Endodermal cell (in vitro differentiated cells): ENCODE measurements at regions not wholly inside any gene's neighbourhood (a gene's known extent, or its start where the extent isn't known, plus 50 kb on each side); places are given as distances from the start of the nearest gene placed in this dataset.

ENCODE experiments used
- DNase-seq: peaks from one replicate; pipeline ENCODE4 v3.0.0-alpha.2; 2017
- H3K27ac ChIP-seq: 2 replicates; pipeline ENCODE4 v1.5.1; 2013; ENCODE audit warnings: mild to moderate bottlenecking, low read depth, low read length, moderate library complexity
- H3K27me3 ChIP-seq: 2 replicates; pipeline ENCODE4 v1.6.1; 2013; ENCODE audit warnings: mild to moderate bottlenecking, low read length, moderate library complexity; ENCODE audit not compliant: insufficient read depth, control insufficient read depth, poor library complexity, severe bottlenecking
- H3K36me3 ChIP-seq: 2 replicates; pipeline ENCODE4 v1.7.0; 2013; ENCODE audit warnings: mild to moderate bottlenecking, low read length, moderate library complexity; ENCODE audit not compliant: control insufficient read depth, insufficient read depth
- H3K4me1 ChIP-seq: one replicate; pipeline ENCODE4 v1.7.0; 2013; ENCODE audit warnings: low read length; ENCODE audit not compliant: control insufficient read depth, insufficient read depth
- H3K4me3 ChIP-seq: 2 replicates; pipeline ENCODE4 v1.5.1; 2013; ENCODE audit warnings: mild to moderate bottlenecking, low read length, moderate library complexity
- H3K9ac ChIP-seq: 2 replicates; pipeline ENCODE4 v1.6.1; 2013; ENCODE audit warnings: mild to moderate bottlenecking, low read length, moderate library complexity; ENCODE audit not compliant: poor library complexity, severe bottlenecking; ENCODE audit errors: extremely low read depth
- H3K9me3 ChIP-seq: 2 replicates; pipeline ENCODE4 v1.6.1; 2013; ENCODE audit warnings: mild to moderate bottlenecking, low read length, moderate library complexity; ENCODE audit not compliant: control insufficient read depth
- H3K27ac Mint-ChIP-seq: 2 replicates; pipeline ENCODE4 v1.8.0; 2020; ENCODE audit warnings: mixed read lengths
- H3K27me3 Mint-ChIP-seq: 2 replicates; pipeline ENCODE4 v1.8.0; 2021; ENCODE audit warnings: mild to moderate bottlenecking, mixed read lengths; ENCODE audit not compliant: insufficient read depth
- H3K36me3 Mint-ChIP-seq: 2 replicates; pipeline ENCODE4 v1.8.0; 2020; ENCODE audit warnings: low read depth, mixed read lengths
- H3K4me1 Mint-ChIP-seq: 2 replicates; pipeline ENCODE4 v1.8.0; 2020; ENCODE audit warnings: mixed read lengths
- H3K4me3 Mint-ChIP-seq: 2 replicates; pipeline ENCODE4 v1.8.0; 2020; ENCODE audit warnings: mild to moderate bottlenecking, moderate library complexity, mixed read lengths
- H3K9me3 Mint-ChIP-seq: 2 replicates; pipeline ENCODE4 v1.8.0; 2020; ENCODE audit warnings: mild to moderate bottlenecking, mixed read lengths
- WGBS, 2 experiments: methylation state at CpG; one replicate each; pipeline versions ENCODE4 v1.1.5 to v1.1.7; 2013; ENCODE audit warnings: missing lambda C conversion rate in 2 of 2, mixed read lengths in 1 of 2; ENCODE audit not compliant: insufficient coverage in 1 of 2, insufficient read length in 1 of 2; 5-methylcytosine and 5-hydroxymethylcytosine counted together
- TF ChIP-seq, protein P1 (sequence below): fragments of 200-600 bp; sonication (generic); conservative IDR thresholded peaks from 2 replicates; pipeline ENCODE4 v1.5.0; 2021; ENCODE audit warnings: antibody characterized with exemption, mild to moderate bottlenecking

- H3K27me3 Mint-ChIP-seq = no peaks in the 10 kb centered on the region
- WGBS, 2 experiments = 92 to 100% methylated on average over 4 of the region's 4 CpGs
Observed at GRCh38 chr5:28751396-28751795, 1713.0 kb upstream of the CDH9 start.

GRCh38 chr5:28750251-28750650 is 1711.9 kb upstream of the CDH9 start:
- Mint-ChIP-seq H3K36me3 (no peaks in the 10 kb centered on the region), H3K27ac (no peak overlapping the region), H3K4me1 (no peaks in the 10 kb centered on the region), H3K4me3 (no peak overlapping the region), H3K27me3 (no peaks in the 10 kb centered on the region), H3K9me3 (no peaks in the 10 kb centered on the region)
- no peak overlapping the region for H3K9ac ChIP-seq
- H3K4me3 ChIP-seq = no peak overlapping the region
- H3K27me3 ChIP-seq = no peaks in the 10 kb centered on the region
- TF ChIP-seq, protein P1, sequence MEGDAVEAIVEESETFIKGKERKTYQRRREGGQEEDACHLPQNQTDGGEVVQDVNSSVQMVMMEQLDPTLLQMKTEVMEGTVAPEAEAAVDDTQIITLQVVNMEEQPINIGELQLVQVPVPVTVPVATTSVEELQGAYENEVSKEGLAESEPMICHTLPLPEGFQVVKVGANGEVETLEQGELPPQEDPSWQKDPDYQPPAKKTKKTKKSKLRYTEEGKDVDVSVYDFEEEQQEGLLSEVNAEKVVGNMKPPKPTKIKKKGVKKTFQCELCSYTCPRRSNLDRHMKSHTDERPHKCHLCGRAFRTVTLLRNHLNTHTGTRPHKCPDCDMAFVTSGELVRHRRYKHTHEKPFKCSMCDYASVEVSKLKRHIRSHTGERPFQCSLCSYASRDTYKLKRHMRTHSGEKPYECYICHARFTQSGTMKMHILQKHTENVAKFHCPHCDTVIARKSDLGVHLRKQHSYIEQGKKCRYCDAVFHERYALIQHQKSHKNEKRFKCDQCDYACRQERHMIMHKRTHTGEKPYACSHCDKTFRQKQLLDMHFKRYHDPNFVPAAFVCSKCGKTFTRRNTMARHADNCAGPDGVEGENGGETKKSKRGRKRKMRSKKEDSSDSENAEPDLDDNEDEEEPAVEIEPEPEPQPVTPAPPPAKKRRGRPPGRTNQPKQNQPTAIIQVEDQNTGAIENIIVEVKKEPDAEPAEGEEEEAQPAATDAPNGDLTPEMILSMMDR = no peak
- no peaks in the 10 kb centered on the region for H3K4me1 ChIP-seq
- H3K9me3 ChIP-seq = no peaks in the 10 kb centered on the region
- no peaks in the 10 kb centered on the region for H3K36me3 ChIP-seq
- no peak overlapping the region for H3K27ac ChIP-seq
- DNase-seq = no peak

More at GRCh38 chr5:28751396-28751795, 1713.0 kb upstream of the CDH9 start:
- no peak overlapping the region for H3K9ac ChIP-seq
- no peaks in the 10 kb centered on the region for H3K9me3 ChIP-seq
- Mint-ChIP-seq H3K36me3 (no peaks in the 10 kb centered on the region), H3K27ac (no peak overlapping the region), H3K9me3 (no peaks in the 10 kb centered on the region), H3K4me3 (no peak overlapping the region), H3K4me1 (no peaks in the 10 kb centered on the region)
- DNase-seq = no peak
- no peak overlapping the region for H3K27ac ChIP-seq
- no peaks in the 10 kb centered on the region for H3K36me3 ChIP-seq
- H3K27me3 ChIP-seq = no peaks in the 10 kb centered on the region
- no peaks in the 10 kb centered on the region for H3K4me1 ChIP-seq
- TF ChIP-seq, protein P1 = no peak
- no peak overlapping the region for H3K4me3 ChIP-seq

DNA sequence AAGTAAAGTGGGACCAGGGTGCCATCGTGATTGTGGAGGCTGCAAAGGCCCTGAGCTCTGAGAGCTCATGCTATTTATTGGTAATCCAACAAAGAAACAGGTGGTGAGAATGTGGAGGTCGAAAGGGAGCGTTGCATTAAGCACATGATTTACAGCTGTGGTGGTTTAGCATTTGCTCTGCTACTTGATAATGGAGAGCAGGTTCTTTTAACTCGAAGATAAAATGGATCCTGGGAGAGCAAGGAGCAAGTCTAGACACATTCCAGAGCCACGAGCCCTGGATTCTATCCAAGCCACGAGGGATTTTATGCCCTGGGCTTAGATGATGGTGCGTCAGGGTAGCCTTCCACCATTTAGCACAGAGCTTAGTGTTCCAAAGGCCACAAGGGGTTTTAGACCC is 1710.1 kb upstream of the CDH9 start:
- Histone ChIP-seq H3K27ac (no peak overlapping the region), H3K4me1 (no peaks in the 10 kb centered on the region), H3K36me3 (no peaks in the 10 kb centered on the region), H3K4me3 (no peak overlapping the region), H3K9me3 (no peaks in the 10 kb centered on the region), H3K27me3 (no peaks in the 10 kb centered on the region), H3K9ac (no peak overlapping the region)
- TF ChIP-seq, protein P1 = no peak
- no peaks in the 10 kb centered on the region for H3K27me3 Mint-ChIP-seq
- H3K4me3 Mint-ChIP-seq = no peak overlapping the region
- H3K9me3 Mint-ChIP-seq = no peaks in the 10 kb centered on the region
- DNase-seq = no peak
- WGBS, 2 experiments = 91 to 97% methylated on average over 7 of the region's 7 CpGs
- H3K4me1 Mint-ChIP-seq = no peaks in the 10 kb centered on the region
- H3K36me3 Mint-ChIP-seq = no peaks in the 10 kb centered on the region
- no peak overlapping the region for H3K27ac Mint-ChIP-seq
